CD14-positive monocyte (primary cell): ENCODE measurements at regions not wholly inside any gene's neighbourhood (a gene's known extent, or its start where the extent isn't known, plus 50 kb on each side); places are given as distances from the start of the nearest gene placed in this dataset.

Experiments
- DNase-seq, 3 donors: peaks; one replicate each; pipeline ENCODE4 v3.0.0-alpha.2; 2011 to 2022
- H2AFZ ChIP-seq: 2 replicates; pipeline ENCODE4 v1.6.0; 2012; ENCODE audit warnings: mild to moderate bottlenecking, low read depth, low read length, inconsistent platforms; ENCODE audit not compliant: insufficient read depth, poor library complexity, severe bottlenecking
- H3K27ac ChIP-seq, 2 donors: 1 replicate in 1 of 2; 2 replicates in 1 of 2; pipeline ENCODE4 v1.5.1; 2012 to 2013; ENCODE audit warnings: low read length in 2 of 2, control low read depth in 1 of 2, inconsistent platforms in 1 of 2, low read depth in 1 of 2, mild to moderate bottlenecking in 1 of 2
- H3K27me3 ChIP-seq, 2 donors: one replicate each; pipeline versions ENCODE4 v1.6.0 to v1.6.1; 2011 to 2013; ENCODE audit warnings: low read length in 2 of 2; ENCODE audit not compliant: control insufficient read depth in 2 of 2, insufficient read depth in 2 of 2
- H3K36me3 ChIP-seq, 2 donors: replicated peaks in 1 of 2; 1 replicate in 1 of 2; 2 replicates in 1 of 2; pipeline versions ENCODE4 v1.5.1 to v1.6.1; 2012 to 2013; ENCODE audit warnings: low read length in 2 of 2, control low read depth in 1 of 2, inconsistent platforms in 1 of 2, mild to moderate bottlenecking in 1 of 2; ENCODE audit not compliant: insufficient read depth in 2 of 2, control insufficient read depth in 1 of 2
- H3K4me1 ChIP-seq, 2 donors: 1 replicate in 1 of 2; 2 replicates in 1 of 2; pipeline versions ENCODE4 v1.5.1 to v1.6.1; 2012 to 2013; ENCODE audit warnings: low read length in 2 of 2, control low read depth in 1 of 2, inconsistent platforms in 1 of 2, mild to moderate bottlenecking in 1 of 2, moderate library complexity in 1 of 2; ENCODE audit not compliant: insufficient read depth in 2 of 2, control insufficient read depth in 1 of 2
- H3K4me2 ChIP-seq: replicated peaks from 2 replicates; pipeline ENCODE3; 2012; ENCODE audit warnings: low read length, moderate library complexity, mild to moderate bottlenecking; ENCODE audit not compliant: poor library complexity, severe bottlenecking; ENCODE audit errors: extremely low read depth
- H3K4me3 ChIP-seq, 3 experiments: fragments of 200-600 bp in 1 of 3; sonication (generic) in 1 of 3; replicated peaks in 1 of 3; 1 replicate in 2 of 3; 2 replicates in 1 of 3; pipeline ENCODE4 v1.5.1; 2011 to 2013; ENCODE audit warnings: low read length in 3 of 3, mild to moderate bottlenecking in 3 of 3, control low read depth in 2 of 3, low read depth in 2 of 3, inconsistent platforms in 1 of 3, moderate library complexity in 1 of 3
- H3K79me2 ChIP-seq: 2 replicates; pipeline ENCODE4 v1.6.0; 2012; ENCODE audit warnings: mild to moderate bottlenecking, control low read depth, inconsistent platforms, low read length, moderate library complexity; ENCODE audit not compliant: insufficient read depth
- H3K9ac ChIP-seq: 2 replicates; pipeline ENCODE4 v1.6.0; 2017; ENCODE audit warnings: low read length, mild to moderate bottlenecking; ENCODE audit not compliant: insufficient read depth, poor library complexity, severe bottlenecking
- H3K9me3 ChIP-seq, 2 donors: replicated peaks in 1 of 2; 1 replicate in 1 of 2; 2 replicates in 1 of 2; pipeline versions ENCODE4 v1.5.1 to v1.6.1; 2012 to 2013; ENCODE audit warnings: low read length in 2 of 2, control low read depth in 1 of 2; ENCODE audit not compliant: control insufficient read depth in 1 of 2, insufficient read depth in 1 of 2
- H4K20me1 ChIP-seq: 2 replicates; pipeline ENCODE4 v1.6.0; 2012; ENCODE audit warnings: mild to moderate bottlenecking, low read length, control low read depth, moderate library complexity; ENCODE audit not compliant: insufficient read depth
- H3K27ac Mint-ChIP-seq, 7 donors: one replicate each; pipeline ENCODE4 v1.8.0; 2020; ENCODE audit warnings: mild to moderate bottlenecking in 7 of 7, mixed read lengths in 7 of 7, moderate library complexity in 6 of 7, inconsistent platforms in 2 of 7
- H3K27me3 Mint-ChIP-seq, 3 donors: one replicate each; pipeline ENCODE4 v1.8.0; 2021 to 2022; ENCODE audit warnings: low read depth in 3 of 3, mild to moderate bottlenecking in 3 of 3, mixed read lengths in 3 of 3, moderate library complexity in 3 of 3, inconsistent platforms in 1 of 3
- H3K36me3 Mint-ChIP-seq, 2 donors: one replicate each; pipeline ENCODE4 v1.8.0; 2020; ENCODE audit warnings: mixed read lengths in 2 of 2, inconsistent platforms in 1 of 2, mild to moderate bottlenecking in 1 of 2
- H3K4me1 Mint-ChIP-seq: one replicate; pipeline ENCODE4 v1.8.0; 2020; ENCODE audit warnings: mild to moderate bottlenecking, mixed read lengths
- H3K4me3 Mint-ChIP-seq, 2 donors: one replicate each; pipeline ENCODE4 v1.8.0; 2020; ENCODE audit warnings: mild to moderate bottlenecking in 2 of 2, mixed read lengths in 2 of 2, moderate library complexity in 1 of 2
- H3K9me3 Mint-ChIP-seq, 7 donors: one replicate each; pipeline ENCODE4 v1.8.0; 2020 to 2022; ENCODE audit warnings: mixed read lengths in 7 of 7, mild to moderate bottlenecking in 6 of 7, moderate library complexity in 6 of 7, inconsistent platforms in 2 of 7
- CTCF ChIP-seq: fragments of 200-600 bp; IDR thresholded peaks from one replicate; pipeline ENCODE4 v1.8.0; 2022; ENCODE audit warnings: antibody characterized with exemption, mild to moderate bottlenecking
- WGBS: methylation state at CpG from one replicate; pipeline ENCODE4 v1.1.5; 2013; ENCODE audit warnings: missing lambda C conversion rate; ENCODE audit not compliant: insufficient coverage; 5-methylcytosine and 5-hydroxymethylcytosine counted together
- intact Hi-C, 2 donors: fragments of 100-400 bp; cut with micrococcal nuclease; formaldehyde crosslinking; loops; one replicate each; pipeline versions ENCODE4 v1.15.0 to v1.15.1; 2023

GRCh38 chr9:29339387-29339786 is 1766.1 kb upstream of the C9orf72 start:
- H3K4me3 Mint-ChIP-seq = no peak overlapping the region
- Histone ChIP-seq H3K9me3 (no peaks in the 10 kb centered on the region), H2AFZ (no peak overlapping the region), H3K9ac (no peak overlapping the region), H3K4me3 (no peak overlapping the region), H3K4me2 (no peak overlapping the region), H3K27ac (no peak overlapping the region), H3K36me3 (no peaks in the 10 kb centered on the region), H3K79me2 (no peaks in the 10 kb centered on the region), H3K4me1 (no peaks in the 10 kb centered on the region), H3K27me3 (no peaks in the 10 kb centered on the region), H4K20me1 (no peaks in the 10 kb centered on the region)
- WGBS = no CpG with 5 or more reads among the region's 2 CpGs
- intact Hi-C loops = no loop called here
- no peaks in the 10 kb centered on the region for H3K4me1 Mint-ChIP-seq
- TF ChIP-seq CTCF = no peak
- H3K9me3 Mint-ChIP-seq = peaks cover 0 to 8% (median 0%) of the 10 kb centered on the region in 7 donors
- H3K36me3 Mint-ChIP-seq = no peaks in the 10 kb centered on the region
- DNase-seq = no peak
- no peak overlapping the region for H3K27ac Mint-ChIP-seq
- H3K27me3 Mint-ChIP-seq = no peaks in the 10 kb centered on the region

GRCh38 chr9:29348999-29349398 is 1775.7 kb upstream of the C9orf72 start:
- no peak overlapping the region for H3K4me3 Mint-ChIP-seq
- Histone ChIP-seq H2AFZ (no peak overlapping the region), H3K27ac (no peak overlapping the region), H4K20me1 (no peaks in the 10 kb centered on the region), H3K27me3 (no peaks in the 10 kb centered on the region), H3K9ac (no peak overlapping the region), H3K4me2 (no peak overlapping the region), H3K9me3 (no peaks in the 10 kb centered on the region), H3K36me3 (no peaks in the 10 kb centered on the region), H3K79me2 (no peaks in the 10 kb centered on the region), H3K4me3 (no peak overlapping the region), H3K4me1 (no peaks in the 10 kb centered on the region)
- no peaks in the 10 kb centered on the region for H3K36me3 Mint-ChIP-seq
- no CpG with 5 or more reads among the region's 1 CpG for WGBS
- DNase-seq = no peak
- H3K9me3 Mint-ChIP-seq = peaks cover 2 to 8% (median 3%) of the 10 kb centered on the region in 7 donors
- peaks cover 0 to 2% (median 2%) of the 10 kb centered on the region in 3 donors for H3K27me3 Mint-ChIP-seq
- H3K27ac Mint-ChIP-seq = no peak overlapping the region
- no peaks in the 10 kb centered on the region for H3K4me1 Mint-ChIP-seq
- intact Hi-C loops = no loop called here
- TF ChIP-seq CTCF = no peak
